ENCODE measurements at regions not wholly inside any gene's neighbourhood (a gene's known extent, or its start where the extent isn't known, plus 50 kb on each side); places are given as distances from the start of the nearest gene placed in this dataset.
A peak's percentile ranks its signal among the peaks of the same experiment; 100 is the strongest.

GRCh38 chr3:29171043-29171990 is 109.6 kb upstream of the RBMS3 start:
- Histone ChIP-seq H3K9me3 (no peaks in the 10 kb centered on the region), H3K4me3 (no peak overlapping the region), H3K4me1 (peaks cover 5 to 17% of the 10 kb centered on the region in 2 donors), H3K27me3 (no peaks in the 10 kb centered on the region), H3K27ac (peak overlapping the region; percentile 51 to 69 (median 61)), H3K36me3 (no peaks in the 10 kb centered on the region)
- no peak for TF ChIP-seq POLR2A (IDR thresholded peaks at IDR 0.05)
- no peak for TF ChIP-seq CTCF (IDR thresholded peaks at IDR 0.05 in 4 of 5, conservative IDR thresholded peaks at IDR 0.05 in 1 of 5)
- ATAC-seq = peak; percentile 64 to 67
- intact Hi-C loops (cut with DNase I; ENCODE audit: low total_unique reads) = no loop called here
- in situ Hi-C loops (cut with MboI; ENCODE audit: low sequenced_read_pairs in 4 of 4) = no loop called here
- DNase-seq = peak in 1 of 2 donors; percentile 3

- Histone ChIP-seq H3K4me1 (peaks cover 18 to 21% of the 10 kb centered on the region in 2 donors), H3K9me3 (no peaks in the 10 kb centered on the region), H3K27me3 (no peaks in the 10 kb centered on the region), H3K27ac (no peak overlapping the region), H3K36me3 (no peaks in the 10 kb centered on the region), H3K4me3 (no peak overlapping the region)
- ATAC-seq = no peak
- intact Hi-C loops (cut with DNase I; ENCODE audit: low total_unique reads) (no loop called here), in situ Hi-C loops (cut with MboI; ENCODE audit: low sequenced_read_pairs in 4 of 4) (no loop called here)
- no peak for DNase-seq
- TF ChIP-seq CTCF (IDR thresholded peaks at IDR 0.05 in 4 of 5, conservative IDR thresholded peaks at IDR 0.05 in 1 of 5) (no peak), POLR2A (IDR thresholded peaks at IDR 0.05) (no peak)
These were observed 104.4 kb upstream of the RBMS3 start for GRCh38 chr3:29176501-29176900.

GRCh38 chr3:29178809-29179793 is 101.8 kb upstream of the RBMS3 start:
- DNase-seq (no peak), ATAC-seq (peak in 1 of 2 donors; percentile 51)
- no peak for TF ChIP-seq CTCF (IDR thresholded peaks at IDR 0.05 in 4 of 5, conservative IDR thresholded peaks at IDR 0.05 in 1 of 5)
- TF ChIP-seq POLR2A (IDR thresholded peaks at IDR 0.05) = no peak
- Histone ChIP-seq H3K27ac (peak overlapping the region in 2 of 4 donors; percentile 6 to 14), H3K4me3 (no peak overlapping the region), H3K36me3 (no peaks in the 10 kb centered on the region), H3K9me3 (no peaks in the 10 kb centered on the region), H3K27me3 (no peaks in the 10 kb centered on the region), H3K4me1 (peaks cover 18 to 31% of the 10 kb centered on the region in 2 donors)
- intact Hi-C loops (cut with DNase I; ENCODE audit: low total_unique reads) (no loop called here), in situ Hi-C loops (cut with MboI; ENCODE audit: low sequenced_read_pairs in 4 of 4) (no loop called here)

DNA sequence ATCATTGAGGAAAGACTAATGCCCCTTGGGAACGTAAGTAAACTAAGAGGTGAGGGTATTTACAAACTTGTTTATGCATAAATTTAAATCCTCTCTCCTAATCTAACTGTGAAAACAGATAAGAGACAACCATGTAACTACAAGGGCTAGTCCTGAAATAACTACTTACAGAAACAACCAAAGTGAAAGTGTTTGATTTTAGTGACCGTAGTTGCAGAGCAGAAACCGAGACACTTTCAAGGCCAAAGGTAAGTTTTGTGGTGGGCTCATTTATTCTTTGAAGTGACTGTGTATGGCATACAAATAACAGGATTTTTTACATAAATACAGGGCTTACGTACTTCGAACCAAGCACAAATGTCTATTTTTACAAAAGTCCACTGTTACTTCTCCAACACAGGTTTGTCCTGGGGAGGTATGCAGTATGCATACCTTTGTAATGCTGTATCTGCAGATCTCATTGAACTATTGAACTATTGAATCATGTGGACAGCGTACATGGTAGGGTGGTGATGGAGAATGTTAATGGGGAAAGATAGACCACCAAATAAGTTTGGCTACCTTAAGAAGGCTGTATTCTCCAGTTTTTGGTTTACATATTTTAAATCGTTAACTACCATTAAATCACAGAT is 99.6 kb upstream of the RBMS3 start:
- Histone ChIP-seq H3K9me3 (no peaks in the 10 kb centered on the region), H3K27ac (no peak overlapping the region), H3K36me3 (no peaks in the 10 kb centered on the region), H3K4me1 (peaks cover 14 to 24% of the 10 kb centered on the region in 2 donors), H3K4me3 (no peak overlapping the region), H3K27me3 (no peaks in the 10 kb centered on the region)
- no peak for TF ChIP-seq POLR2A (IDR thresholded peaks at IDR 0.05)
- TF ChIP-seq CTCF (IDR thresholded peaks at IDR 0.05 in 4 of 5, conservative IDR thresholded peaks at IDR 0.05 in 1 of 5) = no peak
- in situ Hi-C loops (cut with MboI; ENCODE audit: low sequenced_read_pairs in 4 of 4) (no loop called here), intact Hi-C loops (cut with DNase I; ENCODE audit: low total_unique reads) (no loop called here)
- no peak for ATAC-seq
- no peak for DNase-seq

Measured in gastrocnemius medialis (tissue), 4 donors.